PFSK-1 (cell line): ENCODE measurements at regions not wholly inside any gene's neighbourhood (a gene's known extent, or its start where the extent isn't known, plus 50 kb on each side); places are given as distances from the start of the nearest gene placed in this dataset.

Experiments used
- POLR2AphosphoS5 ChIP-seq: IDR thresholded peaks from 2 replicates; pipeline ENCODE4 v1.6.1; 2012; ENCODE audit warnings: low read depth, mild to moderate bottlenecking, control low read depth, low read length, moderate library complexity
- SIN3A ChIP-seq: IDR thresholded peaks from 2 replicates; pipeline ENCODE4 v1.6.1; 2012; ENCODE audit warnings: mild to moderate bottlenecking, low read length, moderate library complexity, borderline replicate concordance; ENCODE audit not compliant: insufficient read depth
- TF ChIP-seq, protein P1 (sequence below), 2 experiments: IDR thresholded peaks; 2 replicates each; pipeline versions ENCODE4 v1.6.1 to v1.8.0; 2011 to 2012; ENCODE audit warnings: low read depth in 2 of 2, low read length in 2 of 2, control low read depth in 1 of 2, inconsistent platforms in 1 of 2, mild to moderate bottlenecking in 1 of 2, moderate library complexity in 1 of 2; ENCODE audit not compliant: insufficient read depth in 1 of 2

DNA sequence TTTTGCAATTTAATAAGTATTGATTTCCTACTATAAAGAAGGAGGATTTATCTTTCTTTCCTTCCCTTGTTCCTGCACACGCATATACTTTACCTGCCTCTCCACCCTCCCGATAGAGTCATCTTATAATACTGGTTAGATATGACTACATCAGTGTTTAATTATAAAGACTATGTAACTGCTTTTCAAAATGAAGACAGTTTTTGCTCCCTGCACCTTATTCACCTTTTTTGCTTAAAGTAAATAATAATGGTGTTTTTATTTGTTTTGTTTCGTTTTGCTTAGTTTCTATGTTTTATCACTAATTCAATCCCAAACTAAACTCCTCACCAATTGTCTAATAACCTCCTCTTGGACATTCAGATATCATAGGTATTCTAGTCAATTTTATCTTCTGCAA is 101.9 kb upstream of the RORA start:
- TF ChIP-seq POLR2AphosphoS5 (no peak), SIN3A (no peak)
- TF ChIP-seq, protein P1, sequence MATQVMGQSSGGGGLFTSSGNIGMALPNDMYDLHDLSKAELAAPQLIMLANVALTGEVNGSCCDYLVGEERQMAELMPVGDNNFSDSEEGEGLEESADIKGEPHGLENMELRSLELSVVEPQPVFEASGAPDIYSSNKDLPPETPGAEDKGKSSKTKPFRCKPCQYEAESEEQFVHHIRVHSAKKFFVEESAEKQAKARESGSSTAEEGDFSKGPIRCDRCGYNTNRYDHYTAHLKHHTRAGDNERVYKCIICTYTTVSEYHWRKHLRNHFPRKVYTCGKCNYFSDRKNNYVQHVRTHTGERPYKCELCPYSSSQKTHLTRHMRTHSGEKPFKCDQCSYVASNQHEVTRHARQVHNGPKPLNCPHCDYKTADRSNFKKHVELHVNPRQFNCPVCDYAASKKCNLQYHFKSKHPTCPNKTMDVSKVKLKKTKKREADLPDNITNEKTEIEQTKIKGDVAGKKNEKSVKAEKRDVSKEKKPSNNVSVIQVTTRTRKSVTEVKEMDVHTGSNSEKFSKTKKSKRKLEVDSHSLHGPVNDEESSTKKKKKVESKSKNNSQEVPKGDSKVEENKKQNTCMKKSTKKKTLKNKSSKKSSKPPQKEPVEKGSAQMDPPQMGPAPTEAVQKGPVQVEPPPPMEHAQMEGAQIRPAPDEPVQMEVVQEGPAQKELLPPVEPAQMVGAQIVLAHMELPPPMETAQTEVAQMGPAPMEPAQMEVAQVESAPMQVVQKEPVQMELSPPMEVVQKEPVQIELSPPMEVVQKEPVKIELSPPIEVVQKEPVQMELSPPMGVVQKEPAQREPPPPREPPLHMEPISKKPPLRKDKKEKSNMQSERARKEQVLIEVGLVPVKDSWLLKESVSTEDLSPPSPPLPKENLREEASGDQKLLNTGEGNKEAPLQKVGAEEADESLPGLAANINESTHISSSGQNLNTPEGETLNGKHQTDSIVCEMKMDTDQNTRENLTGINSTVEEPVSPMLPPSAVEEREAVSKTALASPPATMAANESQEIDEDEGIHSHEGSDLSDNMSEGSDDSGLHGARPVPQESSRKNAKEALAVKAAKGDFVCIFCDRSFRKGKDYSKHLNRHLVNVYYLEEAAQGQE (IDR thresholded peaks at IDR 0.05; ENCODE audit: insufficient read depth in 1 of 2, low read depth in 2 of 2, low read length in 2 of 2): no peak
